PFSK-1 (cell line): ENCODE measurements at regions not wholly inside any gene's neighbourhood (a gene's known extent, or its start where the extent isn't known, plus 50 kb on each side); places are given as distances from the start of the nearest gene placed in this dataset.

Source experiments
- FOXP2 ChIP-seq: optimal IDR thresholded peaks from 2 replicates; pipeline ENCODE3; 2011; ENCODE audit warnings: borderline replicate concordance, control low read depth, inconsistent platforms; ENCODE audit not compliant: insufficient read depth; ENCODE audit errors: extremely low read length, extremely low read depth
- POLR2AphosphoS5 ChIP-seq: IDR thresholded peaks from 2 replicates; pipeline ENCODE4 v1.6.1; 2012; ENCODE audit warnings: low read depth, mild to moderate bottlenecking, control low read depth, low read length, moderate library complexity
- REST ChIP-seq, 2 experiments: IDR thresholded peaks; 2 replicates each; pipeline versions ENCODE4 v1.6.1 to v1.8.0; 2011 to 2012; ENCODE audit warnings: low read depth in 2 of 2, low read length in 2 of 2, control low read depth in 1 of 2, inconsistent platforms in 1 of 2, mild to moderate bottlenecking in 1 of 2, moderate library complexity in 1 of 2; ENCODE audit not compliant: insufficient read depth in 1 of 2
- SIN3A ChIP-seq: IDR thresholded peaks from 2 replicates; pipeline ENCODE4 v1.6.1; 2012; ENCODE audit warnings: mild to moderate bottlenecking, low read length, moderate library complexity, borderline replicate concordance; ENCODE audit not compliant: insufficient read depth
- TAF1 ChIP-seq: IDR thresholded peaks from 2 replicates; pipeline ENCODE4 v1.6.1; 2012; ENCODE audit warnings: low read length, control low read depth, borderline replicate concordance; ENCODE audit not compliant: insufficient read depth

- TF ChIP-seq TAF1 = no peak
- TF ChIP-seq POLR2AphosphoS5 = no peak
- TF ChIP-seq FOXP2 = no peak
- TF ChIP-seq REST (IDR thresholded peaks at IDR 0.05; ENCODE audit: insufficient read depth in 1 of 2, low read depth in 2 of 2, low read length in 2 of 2) = no peak
- TF ChIP-seq SIN3A = no peak
Measured at GRCh38 chr14:97724265-97724731, 927.1 kb downstream of the VRK1 start.

GRCh38 chr14:97726676-97727075 lies 929.5 kb downstream of the VRK1 start:
- TF ChIP-seq SIN3A = no peak
- TF ChIP-seq REST (IDR thresholded peaks at IDR 0.05; ENCODE audit: insufficient read depth in 1 of 2, low read depth in 2 of 2, low read length in 2 of 2) = no peak
- no peak for TF ChIP-seq TAF1
- no peak for TF ChIP-seq POLR2AphosphoS5
- no peak for TF ChIP-seq FOXP2

- TF ChIP-seq TAF1 = no peak
- no peak for TF ChIP-seq SIN3A
- no peak for TF ChIP-seq REST (IDR thresholded peaks at IDR 0.05; ENCODE audit: insufficient read depth in 1 of 2, low read depth in 2 of 2, low read length in 2 of 2)
- TF ChIP-seq POLR2AphosphoS5 = no peak
- TF ChIP-seq FOXP2 = no peak
Measured at GRCh38 chr14:97730706-97731105, 933.5 kb downstream of the VRK1 start.

GRCh38 chr14:97731800-97732199 lies 934.6 kb downstream of the VRK1 start:
- TF ChIP-seq REST (IDR thresholded peaks at IDR 0.05; ENCODE audit: insufficient read depth in 1 of 2, low read depth in 2 of 2, low read length in 2 of 2) (no peak), SIN3A (no peak), FOXP2 (no peak), POLR2AphosphoS5 (no peak), TAF1 (no peak)

- TF ChIP-seq FOXP2 (no peak), TAF1 (no peak), REST (IDR thresholded peaks at IDR 0.05; ENCODE audit: insufficient read depth in 1 of 2, low read depth in 2 of 2, low read length in 2 of 2) (no peak), POLR2AphosphoS5 (no peak), SIN3A (no peak)
Measured at GRCh38 chr14:97747316-97747715, 950.1 kb downstream of the VRK1 start.
